ENCODE measurements at regions not wholly inside any gene's neighbourhood (a gene's known extent, or its start where the extent isn't known, plus 50 kb on each side); places are given as distances from the start of the nearest gene placed in this dataset.

- no peaks in the 10 kb centered on the region for H3K27me3 ChIP-seq (ENCODE audit: insufficient read depth, low read length)
- H3K23ac ChIP-seq (ENCODE audit: insufficient read length, low read depth, low read length) = no peak overlapping the region
- WGBS (ENCODE audit: extremely low coverage, insufficient read length, low lambda C conversion rate) = no CpG with 5 or more reads among the region's 2 CpGs
- no peak overlapping the region for H3T11ph ChIP-seq (ENCODE audit: low read length)
- Mint-ChIP-seq H3K27me3 (ENCODE audit: low read depth) (no peaks in the 10 kb centered on the region), H3K4me1 (peaks cover 3 to 8% of the 10 kb centered on the region in 2 experiments; a peak in 1 of 4 replicates), H3K27ac (no peak overlapping the region), H3K9me3 (no peaks in the 10 kb centered on the region), H3K4me3 (no peak overlapping the region), H3K36me3 (ENCODE audit: insufficient read depth in 1 of 3, low read depth in 3 of 3) (no peaks in the 10 kb centered on the region)
- H3K14ac ChIP-seq (ENCODE audit: insufficient read depth, low read length) = no peak overlapping the region
- H4K91ac ChIP-seq (ENCODE audit: insufficient read length, low read depth, low read length) = no peak overlapping the region
- no peak overlapping the region for H3K9ac ChIP-seq (ENCODE audit: extremely low read depth, insufficient read length, low read length)
- no peak overlapping the region for H2BK12ac ChIP-seq (ENCODE audit: insufficient read length, low read depth, low read length)
- H3K18ac ChIP-seq (ENCODE audit: insufficient read length, low read depth, low read length) = no peak overlapping the region
- H4K5ac ChIP-seq (ENCODE audit: insufficient read length, low read depth, low read length) = no peak overlapping the region
- no peak overlapping the region for H3K4ac ChIP-seq (ENCODE audit: low read depth, low read length)
- no peak overlapping the region for H2BK20ac ChIP-seq (ENCODE audit: low read depth, low read length, poor library complexity, severe bottlenecking)
- no peaks in the 10 kb centered on the region for H3K23me2 ChIP-seq (ENCODE audit: insufficient read length, low read depth, low read length, poor library complexity, severe bottlenecking)
- no peaks in the 10 kb centered on the region for H3K79me1 ChIP-seq (ENCODE audit: insufficient read depth, low read depth, low read length, poor library complexity, severe bottlenecking)
- peaks cover 7% of the 10 kb centered on the region; the same call in 1 of the 2 replicates for H3K4me1 ChIP-seq (ENCODE audit: insufficient read depth, low read length)
- TF ChIP-seq, protein P1, sequence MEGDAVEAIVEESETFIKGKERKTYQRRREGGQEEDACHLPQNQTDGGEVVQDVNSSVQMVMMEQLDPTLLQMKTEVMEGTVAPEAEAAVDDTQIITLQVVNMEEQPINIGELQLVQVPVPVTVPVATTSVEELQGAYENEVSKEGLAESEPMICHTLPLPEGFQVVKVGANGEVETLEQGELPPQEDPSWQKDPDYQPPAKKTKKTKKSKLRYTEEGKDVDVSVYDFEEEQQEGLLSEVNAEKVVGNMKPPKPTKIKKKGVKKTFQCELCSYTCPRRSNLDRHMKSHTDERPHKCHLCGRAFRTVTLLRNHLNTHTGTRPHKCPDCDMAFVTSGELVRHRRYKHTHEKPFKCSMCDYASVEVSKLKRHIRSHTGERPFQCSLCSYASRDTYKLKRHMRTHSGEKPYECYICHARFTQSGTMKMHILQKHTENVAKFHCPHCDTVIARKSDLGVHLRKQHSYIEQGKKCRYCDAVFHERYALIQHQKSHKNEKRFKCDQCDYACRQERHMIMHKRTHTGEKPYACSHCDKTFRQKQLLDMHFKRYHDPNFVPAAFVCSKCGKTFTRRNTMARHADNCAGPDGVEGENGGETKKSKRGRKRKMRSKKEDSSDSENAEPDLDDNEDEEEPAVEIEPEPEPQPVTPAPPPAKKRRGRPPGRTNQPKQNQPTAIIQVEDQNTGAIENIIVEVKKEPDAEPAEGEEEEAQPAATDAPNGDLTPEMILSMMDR (conservative IDR thresholded peaks at IDR 0.05) = no peak
- H2BK15ac ChIP-seq (ENCODE audit: low read depth, low read length) = no peak overlapping the region
- no peak overlapping the region for H4K8ac ChIP-seq (replicated peaks; ENCODE audit: insufficient read length, low read depth, low read length)
- no peak overlapping the region for H2AK5ac ChIP-seq (ENCODE audit: insufficient read length, low read length)
- no peak overlapping the region for H3K27ac ChIP-seq (ENCODE audit: insufficient read length, low read depth, low read length)
- H2AFZ ChIP-seq (ENCODE audit: low read length) = no peak overlapping the region
- no peak overlapping the region for H3K4me2 ChIP-seq (ENCODE audit: insufficient read depth, insufficient read length, low read length)
- no peaks in the 10 kb centered on the region for H3K79me2 ChIP-seq (ENCODE audit: insufficient read depth, low read length)
- no peaks in the 10 kb centered on the region for H3K9me3 ChIP-seq (ENCODE audit: control insufficient read depth, low read depth, low read length)
- H4K20me1 ChIP-seq (ENCODE audit: control insufficient read depth, insufficient read depth, insufficient read length) = no peaks in the 10 kb centered on the region
- DNase-seq = no peak
- no peak overlapping the region for H3K56ac ChIP-seq (ENCODE audit: insufficient read length, low read depth, low read length)
- no peak overlapping the region for H2BK120ac ChIP-seq (ENCODE audit: low read depth, low read length, poor library complexity, severe bottlenecking)
- no peak overlapping the region for H2BK5ac ChIP-seq (ENCODE audit: insufficient read length, low read length)
Observed at GRCh38 chr3:171542976-171543375, 82.8 kb upstream of the TNIK start.
